GM12875 (cell line): ENCODE measurements at regions not wholly inside any gene's neighbourhood (a gene's known extent, or its start where the extent isn't known, plus 50 kb on each side); places are given as distances from the start of the nearest gene placed in this dataset.

ENCODE experiments used
- H3K4me3 ChIP-seq: one replicate; pipeline ENCODE4 v1.5.1; 2011; ENCODE audit warnings: low read depth, low read length, control low read depth
- CTCF ChIP-seq: IDR thresholded peaks from 2 replicates; pipeline ENCODE4 v1.5.1; 2011; ENCODE audit warnings: low read depth, mild to moderate bottlenecking, control low read depth, inconsistent platforms, low read length, moderate library complexity, borderline replicate concordance; ENCODE audit not compliant: insufficient read depth

- TF ChIP-seq CTCF, result no peak
- no peak overlapping the region for H3K4me3 ChIP-seq
Measured at GRCh38 chr10:62467527-62467926, 93.4 kb downstream of the ZNF365 start.

GRCh38 chr10:62471711-62472110, 97.5 kb downstream of the ZNF365 start:
- TF ChIP-seq CTCF, result no peak
- no peak overlapping the region for H3K4me3 ChIP-seq

- TF ChIP-seq CTCF, result no peak
- H3K4me3 ChIP-seq, result no peak overlapping the region
Measured at GRCh38 chr10:62473241-62473640, 99.1 kb downstream of the ZNF365 start.

GRCh38 chr10:62475551-62475950, 101.4 kb downstream of the ZNF365 start:
- TF ChIP-seq CTCF, result no peak
- H3K4me3 ChIP-seq, result no peak overlapping the region

GRCh38 chr10:62479523-62479922, 105.4 kb downstream of the ZNF365 start:
- TF ChIP-seq CTCF, result no peak
- no peak overlapping the region for H3K4me3 ChIP-seq

- H3K4me3 ChIP-seq, result no peak overlapping the region
- TF ChIP-seq CTCF, result no peak
Measured at GRCh38 chr10:62480196-62480595, 106.0 kb downstream of the ZNF365 start.

GRCh38 chr10:62482581-62482980, 108.4 kb downstream of the ZNF365 start:
- no peak overlapping the region for H3K4me3 ChIP-seq
- no peak for TF ChIP-seq CTCF
